ENCODE measurements at regions not wholly inside any gene's neighbourhood (a gene's known extent, or its start where the extent isn't known, plus 50 kb on each side); places are given as distances from the start of the nearest gene placed in this dataset.

DNA sequence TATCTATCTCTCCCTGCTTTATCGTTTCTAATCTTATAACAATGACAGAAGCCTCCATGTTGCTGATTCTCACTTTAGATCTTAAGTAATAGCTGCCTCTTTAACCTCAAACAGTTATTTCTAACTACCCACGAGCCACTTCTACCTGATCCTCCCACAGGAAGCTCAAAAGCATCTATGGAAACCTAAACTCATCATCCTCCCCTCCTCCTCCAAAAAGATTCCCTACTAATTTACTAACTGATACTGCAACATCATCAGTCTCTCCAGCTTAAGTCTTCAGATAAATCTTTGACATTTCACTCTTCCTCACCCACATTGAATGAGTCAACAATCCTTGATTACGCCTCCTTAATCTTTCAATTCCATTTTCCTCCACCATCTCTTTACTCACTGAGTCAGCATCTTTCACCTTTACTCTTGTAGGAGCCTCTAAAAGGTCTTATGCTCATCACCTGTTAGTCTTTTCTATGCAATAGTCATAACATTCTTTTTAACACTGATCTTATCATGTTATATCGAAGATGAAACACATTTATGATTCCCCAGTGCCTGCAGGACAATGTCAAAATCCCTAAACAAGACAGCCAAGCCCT, 526.7 kb upstream of the CDH4 start:
- Histone ChIP-seq H3K36me3 (no peaks in the 10 kb centered on the region), H3K9me3 (no peaks in the 10 kb centered on the region), H3K4me3 (no peak overlapping the region), H3K27ac (no peak overlapping the region), H3K4me1 (no peaks in the 10 kb centered on the region), H3K27me3 (no peaks in the 10 kb centered on the region)
- intact Hi-C loops (cut with DNase I; ENCODE audit: low total_unique reads) = no loop called here
- DNase-seq = no peak
- TF ChIP-seq, protein P1, sequence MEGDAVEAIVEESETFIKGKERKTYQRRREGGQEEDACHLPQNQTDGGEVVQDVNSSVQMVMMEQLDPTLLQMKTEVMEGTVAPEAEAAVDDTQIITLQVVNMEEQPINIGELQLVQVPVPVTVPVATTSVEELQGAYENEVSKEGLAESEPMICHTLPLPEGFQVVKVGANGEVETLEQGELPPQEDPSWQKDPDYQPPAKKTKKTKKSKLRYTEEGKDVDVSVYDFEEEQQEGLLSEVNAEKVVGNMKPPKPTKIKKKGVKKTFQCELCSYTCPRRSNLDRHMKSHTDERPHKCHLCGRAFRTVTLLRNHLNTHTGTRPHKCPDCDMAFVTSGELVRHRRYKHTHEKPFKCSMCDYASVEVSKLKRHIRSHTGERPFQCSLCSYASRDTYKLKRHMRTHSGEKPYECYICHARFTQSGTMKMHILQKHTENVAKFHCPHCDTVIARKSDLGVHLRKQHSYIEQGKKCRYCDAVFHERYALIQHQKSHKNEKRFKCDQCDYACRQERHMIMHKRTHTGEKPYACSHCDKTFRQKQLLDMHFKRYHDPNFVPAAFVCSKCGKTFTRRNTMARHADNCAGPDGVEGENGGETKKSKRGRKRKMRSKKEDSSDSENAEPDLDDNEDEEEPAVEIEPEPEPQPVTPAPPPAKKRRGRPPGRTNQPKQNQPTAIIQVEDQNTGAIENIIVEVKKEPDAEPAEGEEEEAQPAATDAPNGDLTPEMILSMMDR (IDR thresholded peaks at IDR 0.05) = no peak
- TF ChIP-seq POLR2A (IDR thresholded peaks at IDR 0.05) = no peak

DNA sequence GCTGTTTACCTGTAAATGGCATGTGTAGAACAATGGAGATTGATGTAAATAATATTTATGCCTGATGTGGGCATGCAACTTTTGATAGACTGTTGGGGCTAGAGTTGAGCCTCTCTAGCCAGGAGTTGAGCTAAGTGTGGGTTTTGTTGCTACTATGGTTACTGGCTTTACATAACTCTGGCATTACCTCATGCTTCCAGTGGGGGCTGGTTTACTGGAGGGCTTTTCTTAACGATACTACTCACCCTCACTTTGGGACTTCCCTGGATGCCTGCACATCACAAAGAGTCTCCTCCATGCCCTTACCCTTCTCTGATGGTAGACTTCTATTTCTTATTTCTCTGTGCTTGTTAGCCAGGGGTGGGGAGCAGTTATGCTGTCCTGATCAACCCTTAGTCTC, 524.6 kb upstream of the CDH4 start:
- TF ChIP-seq POLR2A (IDR thresholded peaks at IDR 0.05) = no peak
- TF ChIP-seq, protein P1 (IDR thresholded peaks at IDR 0.05) = no peak
- Histone ChIP-seq H3K9me3 (no peaks in the 10 kb centered on the region), H3K27me3 (no peaks in the 10 kb centered on the region), H3K27ac (no peak overlapping the region), H3K36me3 (no peaks in the 10 kb centered on the region), H3K4me3 (no peak overlapping the region), H3K4me1 (no peaks in the 10 kb centered on the region)
- DNase-seq = no peak
- intact Hi-C loops (cut with DNase I; ENCODE audit: low total_unique reads) = no loop called here

DNA sequence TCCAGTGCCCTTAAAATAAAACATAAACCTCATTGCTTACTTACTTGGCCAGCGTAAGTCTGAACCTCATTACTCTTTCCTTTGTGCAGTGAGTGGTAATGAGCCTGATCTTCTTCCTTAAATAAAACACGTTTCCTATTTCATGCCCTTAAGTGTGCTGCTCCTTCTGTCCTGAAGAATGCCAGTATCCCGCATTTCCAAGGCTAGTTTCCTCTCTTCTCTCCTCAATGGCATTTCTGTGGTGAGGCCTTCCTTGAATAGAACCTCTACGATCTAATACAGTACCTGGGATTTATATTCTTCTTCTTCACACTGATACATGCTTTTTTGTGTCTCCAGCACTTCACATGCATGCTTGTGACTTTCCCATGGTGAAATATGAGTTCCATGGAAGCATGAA, 523.4 kb upstream of the CDH4 start:
- H3K27me3 ChIP-seq = no peaks in the 10 kb centered on the region
- TF ChIP-seq POLR2A (IDR thresholded peaks at IDR 0.05) = no peak
- TF ChIP-seq, protein P1 (IDR thresholded peaks at IDR 0.05) = no peak
- H3K27ac ChIP-seq = no peak overlapping the region
- intact Hi-C loops (cut with DNase I; ENCODE audit: low total_unique reads) = no loop called here
- H3K36me3 ChIP-seq = no peaks in the 10 kb centered on the region
- H3K4me3 ChIP-seq = no peak overlapping the region
- DNase-seq = no peak
- H3K9me3 ChIP-seq = no peaks in the 10 kb centered on the region
- H3K4me1 ChIP-seq = no peaks in the 10 kb centered on the region

DNA sequence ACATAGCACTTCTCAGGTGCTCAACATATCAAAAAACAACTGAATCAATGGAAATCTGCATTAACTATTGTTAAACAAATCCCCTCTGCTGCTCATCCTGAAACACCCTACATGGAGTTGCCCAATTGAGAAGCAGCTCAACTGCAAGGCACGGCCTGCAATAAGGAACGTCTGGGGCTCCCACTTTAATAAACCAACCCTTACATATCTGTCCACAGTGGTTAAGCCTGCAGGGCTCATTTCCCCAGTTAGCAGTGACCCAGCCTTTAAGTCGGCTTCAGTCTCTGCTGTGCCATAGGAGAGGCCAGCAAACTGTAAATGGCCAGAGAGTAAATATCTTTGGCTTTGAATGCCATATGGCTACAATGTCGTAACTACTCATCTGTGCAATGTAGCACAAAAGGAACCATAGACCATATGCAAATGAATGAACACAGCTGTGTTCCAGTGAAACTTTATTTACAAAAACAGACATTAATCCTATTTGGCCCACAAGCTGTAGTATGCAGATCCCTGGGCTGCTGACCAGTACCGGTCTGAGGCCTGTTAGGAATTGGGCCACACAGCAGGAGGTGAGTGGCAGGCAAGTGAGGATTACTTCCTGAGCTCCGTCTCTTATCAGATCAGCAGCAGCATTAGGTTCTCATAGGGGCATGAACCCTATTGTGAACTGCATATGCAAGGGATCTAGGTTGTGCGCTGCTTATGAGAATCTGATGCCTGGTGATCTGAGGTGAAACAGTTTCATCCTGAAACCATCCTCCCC, 522.7 kb upstream of the CDH4 start:
- Histone ChIP-seq H3K4me3 (no peak overlapping the region), H3K9me3 (no peaks in the 10 kb centered on the region), H3K27me3 (no peaks in the 10 kb centered on the region), H3K36me3 (no peaks in the 10 kb centered on the region), H3K4me1 (no peaks in the 10 kb centered on the region), H3K27ac (no peak overlapping the region)
- no peak for TF ChIP-seq POLR2A (IDR thresholded peaks at IDR 0.05)
- TF ChIP-seq, protein P1 (IDR thresholded peaks at IDR 0.05) = no peak
- no peak for DNase-seq
- intact Hi-C loops (cut with DNase I; ENCODE audit: low total_unique reads) = no loop called here

DNA sequence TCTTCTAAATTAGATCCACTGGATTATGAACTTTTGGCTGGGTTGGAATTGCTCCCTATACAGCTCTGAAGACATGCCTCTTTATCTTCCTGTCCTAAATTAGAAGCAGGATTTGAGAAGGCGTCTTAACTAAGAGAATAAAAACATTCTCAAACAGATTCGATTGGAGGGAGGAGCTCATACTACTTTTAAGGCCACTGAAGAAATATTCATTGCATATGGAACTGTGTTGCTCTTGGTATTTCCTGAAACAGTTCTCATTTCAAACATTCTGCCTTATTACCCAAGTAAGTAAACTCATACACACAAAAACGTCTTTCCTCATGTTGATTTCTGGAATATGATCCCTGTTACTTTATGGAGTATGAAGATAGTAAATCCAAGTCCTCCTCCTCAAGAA, 519.7 kb upstream of the CDH4 start:
- intact Hi-C loops (cut with DNase I; ENCODE audit: low total_unique reads) = no loop called here

More for the DNA sequence above, 519.7 kb upstream of the CDH4 start:
- Histone ChIP-seq H3K4me3 (no peak overlapping the region), H3K36me3 (no peaks in the 10 kb centered on the region), H3K4me1 (no peaks in the 10 kb centered on the region), H3K27me3 (no peaks in the 10 kb centered on the region), H3K27ac (no peak overlapping the region), H3K9me3 (no peaks in the 10 kb centered on the region)
- no peak for DNase-seq
- TF ChIP-seq, protein P1 (IDR thresholded peaks at IDR 0.05) = no peak
- TF ChIP-seq POLR2A (IDR thresholded peaks at IDR 0.05) = no peak

Measured in uterus (tissue), 3 donors.